HFF-Myc (cell line): ENCODE measurements at regions not wholly inside any gene's neighbourhood (a gene's known extent, or its start where the extent isn't known, plus 50 kb on each side); places are given as distances from the start of the nearest gene placed in this dataset.

Source experiments
- DNase-seq: peaks from one replicate; pipeline ENCODE4 v3.0.0-alpha.2; 2011; ENCODE audit warnings: low read depth; ENCODE audit errors: extremely low read depth
- H3K4me3 ChIP-seq: replicated peaks from 2 replicates; pipeline ENCODE4 v1.5.1; 2011; ENCODE audit warnings: low read depth, mild to moderate bottlenecking, control low read depth, low read length
- TF ChIP-seq, protein P1 (sequence below): IDR thresholded peaks from 2 replicates; pipeline ENCODE4 v1.5.1; 2012; ENCODE audit warnings: mild to moderate bottlenecking, low read depth, low read length, control low read depth; ENCODE audit errors: missing control alignments

DNA sequence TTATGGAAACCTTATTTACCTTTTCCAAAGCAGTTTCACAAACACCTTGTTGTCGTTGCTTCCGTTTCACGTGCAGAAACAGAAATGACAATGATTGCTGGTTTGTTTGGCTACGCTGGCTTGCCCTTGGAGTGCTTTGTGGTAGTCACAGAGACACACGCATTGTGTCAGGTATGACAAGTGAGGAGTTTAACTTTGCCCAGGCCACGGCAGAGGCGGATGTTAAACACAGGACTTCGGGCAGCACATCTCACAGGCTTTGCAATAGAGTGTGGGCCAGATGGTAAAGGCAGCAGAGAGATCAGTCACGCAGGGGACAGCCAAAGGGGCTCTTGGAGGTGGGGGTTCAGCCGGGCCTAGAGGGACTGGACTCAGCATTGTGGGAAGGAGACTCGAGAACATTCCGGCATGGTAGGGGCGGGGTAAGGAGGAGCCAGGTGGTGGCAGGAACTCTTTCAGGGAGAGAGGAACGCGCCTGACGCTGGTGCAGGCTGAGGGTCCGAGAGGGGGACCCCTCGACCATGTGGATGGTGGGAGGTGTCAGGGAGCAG, 59.8 kb upstream of the KCNA1 start:
- no peak overlapping the region for H3K4me3 ChIP-seq
- no peak for DNase-seq
- TF ChIP-seq, protein P1, sequence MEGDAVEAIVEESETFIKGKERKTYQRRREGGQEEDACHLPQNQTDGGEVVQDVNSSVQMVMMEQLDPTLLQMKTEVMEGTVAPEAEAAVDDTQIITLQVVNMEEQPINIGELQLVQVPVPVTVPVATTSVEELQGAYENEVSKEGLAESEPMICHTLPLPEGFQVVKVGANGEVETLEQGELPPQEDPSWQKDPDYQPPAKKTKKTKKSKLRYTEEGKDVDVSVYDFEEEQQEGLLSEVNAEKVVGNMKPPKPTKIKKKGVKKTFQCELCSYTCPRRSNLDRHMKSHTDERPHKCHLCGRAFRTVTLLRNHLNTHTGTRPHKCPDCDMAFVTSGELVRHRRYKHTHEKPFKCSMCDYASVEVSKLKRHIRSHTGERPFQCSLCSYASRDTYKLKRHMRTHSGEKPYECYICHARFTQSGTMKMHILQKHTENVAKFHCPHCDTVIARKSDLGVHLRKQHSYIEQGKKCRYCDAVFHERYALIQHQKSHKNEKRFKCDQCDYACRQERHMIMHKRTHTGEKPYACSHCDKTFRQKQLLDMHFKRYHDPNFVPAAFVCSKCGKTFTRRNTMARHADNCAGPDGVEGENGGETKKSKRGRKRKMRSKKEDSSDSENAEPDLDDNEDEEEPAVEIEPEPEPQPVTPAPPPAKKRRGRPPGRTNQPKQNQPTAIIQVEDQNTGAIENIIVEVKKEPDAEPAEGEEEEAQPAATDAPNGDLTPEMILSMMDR = no peak

DNA sequence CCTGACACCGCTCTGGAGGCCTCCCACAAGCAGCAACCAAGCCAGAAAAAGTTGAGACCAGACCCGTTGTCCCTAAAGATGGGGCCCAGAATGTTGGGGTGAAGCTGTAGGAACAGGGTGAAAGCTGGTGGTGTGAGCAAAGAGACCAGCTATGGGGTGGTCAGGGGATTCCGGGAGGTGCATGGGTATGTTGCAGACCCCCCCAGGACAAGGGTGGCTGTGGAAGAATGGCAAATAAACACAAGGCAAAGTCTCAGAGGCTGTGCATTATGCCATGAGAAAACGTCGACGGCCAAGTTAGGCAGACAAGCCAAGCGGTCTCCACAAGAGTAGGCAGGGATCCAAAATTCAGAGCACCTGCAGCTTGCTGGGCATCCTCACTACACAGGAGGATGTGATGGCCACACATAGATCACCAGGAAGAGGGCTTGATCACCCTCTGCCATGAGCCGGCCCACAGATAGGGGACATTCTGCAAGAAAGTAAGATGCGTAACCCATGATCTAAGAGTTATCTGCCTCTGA, 58.8 kb upstream of the KCNA1 start:
- TF ChIP-seq, protein P1 = no peak
- no peak overlapping the region for H3K4me3 ChIP-seq
- DNase-seq = no peak

DNA sequence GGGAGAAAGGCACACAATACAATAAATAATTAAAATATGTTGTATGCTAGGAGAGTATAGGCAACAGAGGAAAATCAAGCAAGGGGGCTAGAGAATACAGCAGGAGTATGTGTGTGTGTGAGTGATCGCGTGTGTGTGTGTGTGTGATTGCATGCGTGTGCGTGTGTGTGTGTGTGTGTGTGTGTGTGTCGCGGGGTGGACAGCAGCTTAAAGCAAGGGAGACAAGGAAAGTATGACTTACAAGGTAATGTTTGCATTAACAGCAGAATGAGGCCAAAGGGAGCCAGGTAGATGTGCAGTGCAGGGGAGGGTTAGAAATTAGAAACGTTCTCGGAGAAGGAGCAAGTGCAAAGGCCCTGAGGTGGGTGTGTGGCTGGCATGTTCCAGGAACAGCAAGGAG, 57.4 kb upstream of the KCNA1 start:
- no peak for DNase-seq
- TF ChIP-seq, protein P1 = no peak
- no peak overlapping the region for H3K4me3 ChIP-seq

DNA sequence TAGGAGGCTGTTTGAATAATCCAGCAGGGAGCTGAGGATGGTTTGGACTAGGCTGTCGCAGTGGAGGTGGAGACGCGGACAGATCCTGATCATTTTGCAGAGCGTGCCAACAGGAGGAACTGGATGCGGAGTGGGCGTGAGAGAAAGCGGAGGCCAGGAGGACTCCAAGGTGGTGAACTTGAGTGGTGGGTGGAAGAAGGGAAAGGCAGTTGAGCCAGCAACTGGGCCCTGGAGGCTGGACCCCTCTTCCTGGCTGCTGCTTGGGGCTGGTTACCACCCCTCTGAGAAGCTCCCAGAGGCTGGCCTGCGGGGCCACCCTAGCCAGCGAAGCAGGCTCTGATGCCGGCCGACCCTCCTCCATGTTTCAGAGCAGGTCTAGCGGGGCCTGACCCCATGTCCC, 56.8 kb upstream of the KCNA1 start:
- DNase-seq = no peak
- no peak overlapping the region for H3K4me3 ChIP-seq
- TF ChIP-seq, protein P1 = no peak

DNA sequence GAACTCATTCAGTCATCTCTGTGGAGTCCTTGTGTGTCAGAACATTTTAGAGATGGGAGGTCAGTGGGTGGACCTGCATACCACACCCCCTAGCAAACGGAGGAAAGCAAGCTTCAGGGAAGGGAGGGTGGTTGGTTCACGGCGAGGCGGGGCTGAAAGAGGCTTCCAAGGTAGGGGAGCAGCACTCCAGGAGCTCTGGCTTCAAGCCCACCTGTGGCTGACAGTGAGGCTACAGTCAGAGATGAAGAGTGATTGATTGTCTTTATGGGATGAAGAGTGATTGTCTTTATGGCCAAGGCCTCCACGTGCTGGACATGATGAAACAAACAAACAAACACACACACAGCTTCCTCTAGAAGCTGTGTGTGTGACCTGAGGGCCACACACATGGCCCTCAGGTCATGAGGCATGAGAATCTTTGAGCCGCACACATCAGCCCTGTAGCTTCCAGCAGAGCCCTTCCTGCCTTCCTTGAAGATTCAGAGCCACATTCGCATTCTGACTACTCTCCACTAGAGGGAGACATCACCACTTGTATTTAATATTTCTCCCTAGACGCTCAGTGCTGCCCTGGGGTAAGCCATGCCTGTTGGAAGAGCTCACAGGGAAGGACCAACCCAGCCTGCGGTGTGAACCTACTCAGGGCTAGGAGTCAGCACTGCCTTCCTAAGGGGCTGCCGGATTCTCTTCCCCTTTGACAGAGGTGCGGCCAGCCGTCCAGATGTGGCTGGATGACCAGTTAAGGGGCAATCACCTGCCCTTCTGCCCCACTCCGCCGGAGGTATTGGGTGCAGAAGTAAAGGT, 54.4 kb upstream of the KCNA1 start:
- no peak overlapping the region for H3K4me3 ChIP-seq
- TF ChIP-seq, protein P1 = peak; percentile 73

DNA sequence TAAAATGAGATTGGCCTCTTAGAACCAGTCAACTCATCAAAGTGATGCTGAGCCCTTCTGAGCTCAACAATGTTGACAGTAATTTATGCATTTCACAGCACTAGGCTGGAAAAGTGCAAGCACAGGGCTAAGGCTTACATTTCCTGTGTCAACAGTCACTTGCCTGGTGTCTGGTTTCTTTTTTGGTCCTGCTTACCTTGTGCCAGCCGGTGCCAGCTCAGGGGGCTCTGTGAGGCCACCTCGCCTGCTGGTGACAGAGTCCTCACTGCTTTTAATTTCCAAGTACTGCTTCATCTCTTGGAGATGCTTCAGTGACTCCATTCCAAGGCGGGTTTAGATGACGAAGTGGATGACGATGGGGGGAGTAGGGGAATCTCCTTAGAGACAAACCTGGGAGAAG, 53.1 kb upstream of the KCNA1 start:
- H3K4me3 ChIP-seq = no peak overlapping the region
- no peak for DNase-seq

More for the DNA sequence above, 54.4 kb upstream of the KCNA1 start:
- DNase-seq = peak; percentile 76

More for the DNA sequence above, 53.1 kb upstream of the KCNA1 start:
- TF ChIP-seq, protein P1 = no peak
